COLO668 (cell line): ENCODE measurements at regions not wholly inside any gene's neighbourhood (a gene's known extent, or its start where the extent isn't known, plus 50 kb on each side); places are given as distances from the start of the nearest gene placed in this dataset.

Experiments used
- DNase-seq: peaks from one replicate; lab custom pipeline; 2025; ENCODE audit not compliant: unreplicated experiment; lab: John Stamatoyannopoulos, UW

DNA sequence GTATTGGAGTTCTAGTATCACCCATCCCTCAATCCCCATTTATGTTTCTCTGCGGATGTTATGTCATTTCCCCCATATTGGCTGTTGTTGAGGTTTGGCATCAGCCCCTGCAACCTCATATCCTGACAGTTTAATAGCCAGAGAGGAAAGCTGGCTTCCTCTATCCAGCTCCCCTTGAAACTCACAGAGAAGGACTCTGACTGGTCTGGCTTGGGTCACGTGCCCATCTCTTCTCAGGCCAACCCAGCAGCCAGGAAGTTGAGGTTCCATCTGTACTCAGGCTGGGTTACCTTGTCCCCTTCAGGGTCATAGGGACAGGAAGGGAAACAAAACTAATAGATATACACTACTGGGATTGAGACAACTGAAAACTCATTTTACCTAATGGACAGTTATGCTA, 148.0 kb upstream of the SLC14A2 start:
- DNase-seq: no peak

DNA sequence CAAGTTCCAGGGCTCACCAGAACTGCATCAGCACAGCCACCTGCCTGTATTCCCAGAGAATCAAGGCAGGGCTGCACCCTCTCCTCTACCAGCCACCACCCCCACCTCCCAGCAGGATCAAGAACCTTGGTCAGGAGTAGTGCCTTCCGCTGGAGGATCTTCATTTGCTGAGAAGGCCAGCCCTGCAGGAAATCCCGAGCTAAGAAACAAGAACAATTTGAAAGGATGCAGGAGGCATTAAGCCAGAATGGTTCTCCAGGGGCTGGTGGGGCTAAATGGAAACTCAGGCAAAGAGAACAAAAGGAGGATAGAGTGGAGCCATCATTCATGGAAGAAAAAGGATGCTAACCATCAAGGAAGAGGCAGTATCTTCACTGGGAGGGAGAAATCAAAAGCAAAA, 147.3 kb upstream of the SLC14A2 start:
- no peak for DNase-seq

DNA sequence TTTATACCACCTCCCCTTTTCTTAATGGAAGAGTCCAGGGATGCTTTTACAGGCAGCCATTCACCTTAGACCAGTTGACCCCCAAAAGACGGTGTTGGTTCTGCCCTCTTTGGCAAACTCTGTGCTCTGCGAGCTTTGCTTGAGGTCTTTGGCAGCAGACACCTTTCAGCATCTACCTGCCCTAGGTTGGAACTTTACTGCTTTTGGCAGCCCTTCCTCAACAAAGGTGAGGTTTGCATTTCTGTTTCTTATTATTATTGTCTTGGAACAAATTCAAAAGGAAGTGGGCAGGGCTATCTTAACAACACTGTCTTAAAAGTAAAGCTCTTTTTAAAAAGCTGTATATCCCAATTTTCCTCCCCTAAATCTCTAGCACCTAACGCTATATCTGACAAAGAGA, 136.4 kb upstream of the SLC14A2 start:
- DNase-seq: no peak

- DNase-seq: no peak
These were observed 134.9 kb upstream of the SLC14A2 start for GRCh38 chr18:45480219-45481015.

GRCh38 chr18:45481821-45482220, 133.5 kb upstream of the SLC14A2 start:
- DNase-seq: no peak

DNA sequence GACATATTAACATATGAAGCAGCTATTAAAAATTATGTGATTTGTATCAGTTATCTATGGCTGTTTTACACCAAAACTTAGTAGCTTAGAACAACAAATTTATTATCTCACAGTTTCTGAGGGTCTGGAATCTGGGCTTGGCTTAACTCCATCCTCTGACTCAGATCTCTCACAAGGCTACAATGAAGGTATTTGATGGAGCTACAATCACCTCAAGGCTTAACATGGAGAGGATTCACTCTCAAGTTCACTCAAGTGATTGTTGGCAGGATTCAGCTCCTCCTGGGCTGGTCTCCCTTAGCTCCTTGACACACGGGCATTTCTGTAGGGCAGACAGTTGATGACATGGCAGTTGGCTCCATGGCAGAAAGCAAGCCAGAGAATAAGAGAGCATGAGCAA, 133.0 kb upstream of the SLC14A2 start:
- DNase-seq: no peak

- DNase-seq: no peak
These were observed 127.7 kb upstream of the SLC14A2 start for GRCh38 chr18:45487581-45487980.

DNA sequence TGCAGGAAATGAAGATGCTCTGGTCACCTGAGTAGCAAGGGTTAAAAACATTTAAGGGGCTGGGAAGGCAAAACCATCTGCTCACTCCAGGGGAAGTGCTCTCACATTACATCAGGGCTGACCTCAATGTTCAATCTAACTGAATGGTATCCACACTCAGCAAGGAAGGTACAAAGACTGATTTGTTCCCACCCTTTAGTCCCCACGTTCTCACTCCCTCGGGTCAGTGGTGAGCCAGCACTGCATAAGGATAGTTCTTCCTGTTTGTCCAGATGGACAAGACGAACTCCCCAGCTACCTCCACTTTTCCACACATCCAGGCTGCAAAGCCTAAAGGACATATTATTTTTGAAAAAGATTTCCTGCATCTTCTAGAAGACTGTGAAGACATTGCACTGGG, 126.6 kb upstream of the SLC14A2 start:
- no peak for DNase-seq

DNA sequence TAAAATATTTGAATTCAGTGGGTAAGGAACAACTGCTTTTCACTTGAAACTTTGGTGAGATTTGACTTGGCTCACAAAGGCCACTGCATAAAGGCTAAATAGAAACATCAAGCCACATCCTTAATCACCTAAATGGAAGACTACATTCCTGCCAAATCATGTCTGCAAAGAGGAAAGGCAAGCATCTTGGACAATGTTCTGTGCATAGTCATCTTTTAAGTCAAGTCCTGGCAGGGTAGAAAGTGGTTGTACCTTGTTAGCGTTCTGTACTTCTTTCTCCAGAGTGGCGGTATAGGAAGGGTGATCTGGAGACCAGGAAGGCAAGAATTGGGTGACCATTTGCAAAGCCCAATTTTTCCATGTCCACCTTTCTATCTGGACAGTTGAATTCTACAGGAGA, 121.4 kb upstream of the SLC14A2 start:
- no peak for DNase-seq

GRCh38 chr18:45494811-45495210, 120.5 kb upstream of the SLC14A2 start:
- DNase-seq: no peak

DNA sequence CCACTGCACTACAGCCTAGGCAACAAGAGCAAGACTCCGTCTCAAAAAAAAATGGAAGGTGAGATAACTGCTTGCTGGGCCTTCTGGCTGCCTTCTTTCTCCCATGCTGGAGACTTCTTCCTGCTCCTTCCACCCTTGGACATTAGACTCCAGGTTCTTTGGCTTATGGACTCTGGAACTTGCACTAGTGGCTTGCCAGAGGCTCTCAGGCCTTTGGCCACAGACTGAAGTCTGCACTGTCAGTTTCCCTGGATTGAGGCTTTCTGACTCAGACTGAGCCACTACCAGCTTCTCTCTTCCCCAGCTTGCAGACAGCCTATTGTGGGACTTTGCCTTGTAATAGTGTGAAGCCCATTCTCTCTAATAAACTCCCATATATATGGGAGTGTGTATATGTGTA, 118.5 kb upstream of the SLC14A2 start:
- no peak for DNase-seq

DNA sequence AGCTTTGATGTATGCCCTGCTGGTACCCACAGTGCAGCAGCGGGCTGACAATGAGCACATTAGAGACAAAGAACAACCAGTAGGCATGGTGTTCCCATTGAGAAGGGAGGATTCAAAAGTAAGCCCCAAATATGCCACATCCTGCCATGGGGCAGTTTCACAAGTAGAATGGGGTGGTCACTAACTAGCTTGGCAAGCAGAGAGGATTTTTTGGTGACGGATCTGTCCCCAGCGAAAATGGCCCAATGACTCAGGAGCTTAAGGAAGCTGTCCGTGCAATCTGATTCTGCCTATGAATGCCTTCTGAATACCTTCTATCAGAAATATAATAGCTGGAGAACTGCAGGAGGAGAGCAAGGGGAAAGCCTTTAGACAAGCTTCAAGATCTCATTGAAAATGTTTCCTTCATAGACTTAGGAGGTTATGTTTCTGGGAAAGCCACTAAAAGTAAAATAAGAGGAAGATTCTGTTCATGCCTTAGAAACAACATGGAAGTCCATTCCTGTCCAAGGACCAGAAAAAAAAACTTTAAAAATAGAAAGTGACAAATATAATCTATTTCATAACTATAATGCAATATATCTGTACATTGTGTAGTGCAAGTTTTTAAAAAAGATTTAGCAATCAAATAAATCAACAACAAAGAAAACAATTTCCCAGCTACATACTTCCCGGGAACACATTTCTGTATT, 117.5 kb upstream of the SLC14A2 start:
- no peak for DNase-seq

GRCh38 chr18:45498287-45498658, 117.0 kb upstream of the SLC14A2 start:
- DNase-seq: no peak

DNA sequence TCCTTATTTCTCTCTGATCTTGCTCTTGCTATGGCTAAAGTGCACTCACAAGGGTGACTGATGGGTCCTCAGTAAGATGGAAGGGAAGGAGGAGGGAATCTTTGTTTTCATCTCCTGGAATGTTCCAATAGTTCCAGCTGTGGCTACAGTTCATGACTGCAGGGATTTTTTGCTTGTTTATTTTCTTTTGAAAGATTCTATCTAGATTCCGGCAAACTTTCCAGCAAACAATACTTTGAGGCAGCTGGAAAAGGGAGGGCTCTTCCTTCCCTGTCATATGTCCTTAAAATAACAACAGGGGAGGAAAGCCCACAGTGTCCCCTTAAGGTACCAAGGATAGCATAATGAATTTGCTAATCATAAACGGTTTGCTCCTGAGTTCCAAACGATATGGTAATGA, 111.3 kb upstream of the SLC14A2 start:
- DNase-seq: no peak

- DNase-seq: no peak
These were observed 109.6 kb upstream of the SLC14A2 start for GRCh38 chr18:45505497-45506206.

DNA sequence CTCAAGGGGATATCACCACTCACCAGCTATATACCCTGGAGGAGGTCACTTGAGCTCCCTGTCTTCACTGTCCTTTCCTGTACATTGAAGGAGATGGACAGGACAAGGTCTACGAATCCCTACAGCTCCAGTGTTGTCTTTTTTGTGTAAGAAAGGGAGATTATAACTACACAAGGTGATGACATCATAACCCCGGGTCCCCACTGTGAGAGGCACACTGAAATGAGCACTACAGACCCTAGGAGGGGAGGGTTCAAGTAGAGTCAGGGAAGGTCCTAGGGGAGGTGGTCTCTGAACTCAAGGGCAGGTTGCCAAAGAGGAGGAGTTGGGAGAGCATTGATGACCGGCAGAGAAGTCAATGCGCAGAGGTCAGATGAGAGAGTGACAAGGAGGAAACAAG, 108.3 kb upstream of the SLC14A2 start:
- DNase-seq: no peak

GRCh38 chr18:45509535-45509934, 105.7 kb upstream of the SLC14A2 start:
- DNase-seq: no peak

GRCh38 chr18:45510656-45511055, 104.6 kb upstream of the SLC14A2 start:
- DNase-seq: no peak

GRCh38 chr18:45512363-45512953, 102.8 kb upstream of the SLC14A2 start:
- DNase-seq: no peak

- DNase-seq: no peak
These were observed 98.0 kb upstream of the SLC14A2 start for GRCh38 chr18:45517181-45517741.
